ENCODE measurements at regions not wholly inside any gene's neighbourhood (a gene's known extent, or its start where the extent isn't known, plus 50 kb on each side); places are given as distances from the start of the nearest gene placed in this dataset.

DNA sequence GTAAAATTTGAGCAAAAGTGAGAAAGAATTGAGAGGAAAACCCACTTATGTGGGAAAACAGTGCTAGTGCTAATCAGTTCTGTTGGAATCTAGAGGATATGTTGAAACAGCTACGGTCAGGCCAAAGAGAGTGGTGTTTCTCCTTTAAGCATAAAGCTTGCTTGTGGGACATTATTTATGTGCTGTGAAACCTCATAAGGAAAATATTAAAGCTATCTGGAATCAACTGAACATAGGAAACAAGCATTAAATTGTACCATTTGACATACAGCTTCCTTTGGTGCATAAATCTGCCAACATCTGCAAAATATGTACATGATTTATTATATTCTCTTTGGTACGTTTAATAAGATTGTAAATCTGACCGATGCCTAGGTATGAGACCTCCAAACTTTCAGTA, 182.5 kb upstream of the PDE10A start:
- TF ChIP-seq, protein P1, sequence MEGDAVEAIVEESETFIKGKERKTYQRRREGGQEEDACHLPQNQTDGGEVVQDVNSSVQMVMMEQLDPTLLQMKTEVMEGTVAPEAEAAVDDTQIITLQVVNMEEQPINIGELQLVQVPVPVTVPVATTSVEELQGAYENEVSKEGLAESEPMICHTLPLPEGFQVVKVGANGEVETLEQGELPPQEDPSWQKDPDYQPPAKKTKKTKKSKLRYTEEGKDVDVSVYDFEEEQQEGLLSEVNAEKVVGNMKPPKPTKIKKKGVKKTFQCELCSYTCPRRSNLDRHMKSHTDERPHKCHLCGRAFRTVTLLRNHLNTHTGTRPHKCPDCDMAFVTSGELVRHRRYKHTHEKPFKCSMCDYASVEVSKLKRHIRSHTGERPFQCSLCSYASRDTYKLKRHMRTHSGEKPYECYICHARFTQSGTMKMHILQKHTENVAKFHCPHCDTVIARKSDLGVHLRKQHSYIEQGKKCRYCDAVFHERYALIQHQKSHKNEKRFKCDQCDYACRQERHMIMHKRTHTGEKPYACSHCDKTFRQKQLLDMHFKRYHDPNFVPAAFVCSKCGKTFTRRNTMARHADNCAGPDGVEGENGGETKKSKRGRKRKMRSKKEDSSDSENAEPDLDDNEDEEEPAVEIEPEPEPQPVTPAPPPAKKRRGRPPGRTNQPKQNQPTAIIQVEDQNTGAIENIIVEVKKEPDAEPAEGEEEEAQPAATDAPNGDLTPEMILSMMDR (IDR thresholded peaks at IDR 0.05 in 4 of 5, conservative IDR thresholded peaks at IDR 0.05 in 1 of 5) = no peak
- no peak for TF ChIP-seq POLR2A (IDR thresholded peaks at IDR 0.05)

All from gastrocnemius medialis (tissue), 4 donors.